ENCODE measurements at regions not wholly inside any gene's neighbourhood (a gene's known extent, or its start where the extent isn't known, plus 50 kb on each side); places are given as distances from the start of the nearest gene placed in this dataset.

DNA sequence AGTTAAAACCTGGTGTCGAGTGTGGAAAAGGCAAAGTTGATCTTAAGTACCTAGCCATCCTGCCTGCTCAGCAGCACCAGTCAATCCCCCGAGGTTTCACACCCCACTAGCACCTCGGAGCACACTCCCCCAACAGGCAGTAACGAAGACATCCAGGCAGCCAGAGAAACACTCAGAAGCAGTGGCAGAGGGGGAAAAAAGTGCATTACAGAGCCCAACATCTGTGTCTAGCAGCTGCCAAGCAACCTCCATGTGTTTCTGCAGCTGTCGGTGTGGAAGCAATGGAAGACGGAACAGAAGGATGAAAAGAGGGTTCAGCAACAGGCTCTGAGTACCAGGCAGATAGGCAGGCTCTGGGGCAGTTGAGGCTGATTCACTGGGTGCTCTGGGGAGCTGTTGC is 73.4 kb upstream of the PROX1 start:
- no peak for DNase-seq (ENCODE audit: low read depth in 4 of 4, low spot score in 2 of 4)

DNA sequence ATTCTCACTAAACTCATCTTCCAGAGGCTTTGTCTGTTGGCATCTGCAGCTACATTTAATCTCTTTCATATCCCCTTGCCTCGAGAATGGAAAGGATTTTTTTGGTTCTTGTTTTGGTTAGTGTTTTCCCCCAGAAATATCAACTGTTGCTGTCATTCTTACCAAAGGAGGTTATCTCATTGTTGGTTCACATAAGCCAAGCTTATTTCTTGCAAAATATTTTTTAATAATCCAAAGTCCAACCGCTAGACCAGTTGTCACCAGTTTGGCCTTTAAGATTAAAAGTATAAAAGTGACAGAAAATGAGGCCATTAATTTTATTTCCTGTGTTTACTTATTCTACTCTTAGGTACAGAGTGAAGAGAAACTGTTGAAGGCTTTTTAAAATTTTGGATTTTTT is 66.5 kb upstream of the PROX1 start:
- no peak for DNase-seq (ENCODE audit: low read depth in 4 of 4, low spot score in 2 of 4)

DNA sequence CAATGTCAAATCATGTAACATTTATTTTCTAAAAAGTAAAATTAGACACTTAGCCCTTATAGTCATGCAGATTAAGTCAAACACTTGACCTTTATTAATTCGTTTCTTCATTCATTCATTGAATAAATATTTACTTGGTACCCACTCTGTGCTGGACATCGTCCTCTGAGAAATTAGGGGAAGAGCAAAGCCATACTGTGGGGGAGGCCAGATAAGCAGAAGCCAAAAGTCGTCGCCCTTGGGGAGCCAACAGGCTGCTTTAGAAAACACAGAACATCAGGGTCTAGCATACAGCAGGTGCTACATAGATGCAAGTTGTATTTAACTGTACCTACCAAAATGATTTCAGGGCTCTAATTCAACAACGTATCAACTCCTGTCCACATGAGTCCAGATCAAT is 66.1 kb upstream of the PROX1 start:
- DNase-seq (ENCODE audit: low read depth in 4 of 4, low spot score in 2 of 4), result no peak

DNA sequence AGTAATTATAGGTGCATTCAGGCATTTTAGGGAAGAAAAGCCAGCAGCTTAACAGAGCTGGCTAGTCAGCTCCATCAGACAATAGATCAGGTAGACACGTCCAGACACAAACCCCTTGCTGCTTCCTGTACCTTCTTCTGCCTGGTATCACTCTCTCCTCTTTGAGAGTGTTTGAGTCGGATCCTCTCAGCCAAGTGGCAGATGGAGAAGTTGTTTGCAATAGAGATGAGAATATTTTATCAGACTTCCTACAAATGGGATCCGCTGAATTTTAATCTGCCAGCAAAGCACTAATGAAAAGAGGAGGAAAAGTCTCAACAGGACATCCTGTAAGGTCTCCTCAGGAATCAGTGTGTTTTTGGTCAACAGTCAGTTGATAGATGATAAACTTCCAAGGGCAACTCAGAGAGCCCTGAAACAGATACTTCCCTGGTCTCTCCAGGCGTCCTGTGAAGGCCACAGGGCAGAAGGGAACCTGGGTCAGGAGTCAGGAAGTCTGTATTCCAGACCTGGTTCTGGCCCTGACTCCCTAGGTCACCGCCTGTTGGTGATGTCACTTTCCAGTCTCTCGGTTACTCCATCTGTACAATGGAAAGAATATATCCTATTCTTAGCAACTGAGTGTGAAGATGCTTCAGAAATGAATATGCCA is 62.1 kb upstream of the PROX1 start:
- no peak for DNase-seq (ENCODE audit: low read depth in 4 of 4, low spot score in 2 of 4)

DNA sequence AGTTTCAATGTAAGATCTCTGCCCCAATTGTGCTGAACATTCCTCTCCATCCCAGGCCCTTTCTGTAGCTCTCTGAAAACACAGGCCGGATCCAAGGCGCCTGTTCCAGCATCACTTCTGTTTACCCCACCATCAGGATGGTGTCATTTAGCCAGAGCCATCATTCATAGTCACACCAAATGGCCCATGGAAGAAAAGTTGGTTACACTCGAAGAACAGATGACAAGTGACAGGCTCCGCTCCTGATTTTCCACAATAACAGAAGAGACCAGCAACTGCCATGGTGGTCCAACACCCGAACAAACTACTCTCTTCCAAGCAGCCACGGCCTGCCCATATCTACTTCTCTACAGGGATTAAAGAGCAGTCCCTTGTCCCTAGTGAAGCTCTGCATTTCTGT is 59.9 kb upstream of the PROX1 start:
- DNase-seq (ENCODE audit: low read depth in 4 of 4, low spot score in 2 of 4), result no peak

DNA sequence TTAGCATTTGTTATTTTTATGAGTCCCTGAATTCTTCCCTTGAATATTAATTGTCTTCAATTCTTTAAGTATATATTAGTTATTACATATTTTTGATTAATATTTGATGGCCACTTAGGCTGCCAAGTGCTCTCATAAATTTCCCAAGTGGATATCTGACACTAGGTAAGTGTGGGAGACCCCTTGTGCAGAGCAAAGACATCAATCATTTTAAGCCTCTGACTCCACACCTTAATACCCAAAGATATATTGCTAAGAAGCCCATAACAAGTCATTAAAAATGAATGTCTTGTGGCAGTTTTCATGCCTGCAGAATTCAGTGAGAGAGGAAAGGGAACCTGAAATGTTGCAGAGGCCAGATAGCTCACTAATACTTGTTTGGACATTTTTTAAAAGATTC is 58.4 kb upstream of the PROX1 start:
- DNase-seq (ENCODE audit: low read depth in 4 of 4, low spot score in 2 of 4), result no peak

DNA sequence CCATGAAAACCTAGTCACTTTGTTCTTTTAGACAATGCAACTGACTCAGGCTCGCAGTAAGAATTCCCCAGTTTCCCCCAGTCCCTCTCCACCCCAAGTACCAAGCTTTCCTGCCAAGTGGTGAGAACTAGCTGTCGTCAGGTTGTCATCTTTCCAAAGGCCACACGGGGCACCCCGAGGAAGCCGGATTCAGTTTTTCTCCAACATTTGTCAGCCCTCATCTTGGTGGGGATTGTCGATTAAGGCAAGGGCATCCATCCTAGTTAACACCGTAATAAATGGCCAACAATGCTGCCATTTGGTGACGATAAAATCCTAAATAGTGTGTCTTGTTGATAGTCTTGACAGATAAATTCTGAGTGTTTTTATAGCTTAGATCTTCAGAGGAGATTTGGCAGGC is 55.9 kb upstream of the PROX1 start:
- DNase-seq (ENCODE audit: low read depth in 4 of 4, low spot score in 2 of 4), result no peak

DNA sequence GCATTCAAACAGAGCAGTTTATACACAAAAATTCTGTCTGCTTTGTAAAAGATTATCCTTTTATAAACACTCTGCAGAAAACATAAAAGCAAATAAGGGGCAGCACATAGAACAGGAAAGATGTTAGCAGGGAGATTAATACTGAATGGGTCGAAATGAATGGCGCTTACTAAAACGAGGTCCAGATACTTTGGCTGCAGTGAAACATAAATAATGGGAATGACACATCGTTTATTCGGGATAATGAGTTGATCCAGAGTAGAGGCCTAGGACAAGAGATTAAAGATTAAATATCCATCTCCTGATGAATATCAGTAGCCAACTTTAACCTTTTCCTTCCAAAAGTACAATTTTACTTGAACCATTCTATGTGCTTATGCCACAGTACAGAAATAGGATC is 54.4 kb upstream of the PROX1 start:
- DNase-seq (ENCODE audit: low read depth in 4 of 4, low spot score in 2 of 4), result no peak

DNA sequence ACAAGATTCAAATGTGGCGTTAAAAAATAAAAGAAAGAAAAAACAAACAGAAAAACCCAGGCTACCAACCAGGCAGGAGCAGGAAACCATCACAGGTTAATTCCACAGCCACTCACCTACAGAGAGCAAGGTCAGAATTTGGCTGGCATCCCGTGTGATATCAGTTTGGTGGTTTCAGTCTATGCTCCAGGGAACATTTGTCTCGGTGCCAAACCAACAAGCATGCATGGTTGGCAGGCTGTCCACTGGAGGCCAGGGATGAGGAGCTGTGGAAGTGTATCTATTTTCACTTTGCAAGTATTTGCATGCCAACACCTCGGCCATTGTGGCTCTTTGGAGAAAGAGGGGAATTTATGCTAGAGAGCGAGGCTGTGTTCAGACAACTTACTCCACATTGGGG is 53.1 kb upstream of the PROX1 start:
- DNase-seq (ENCODE audit: low read depth in 4 of 4, low spot score in 2 of 4), result no peak

DNA sequence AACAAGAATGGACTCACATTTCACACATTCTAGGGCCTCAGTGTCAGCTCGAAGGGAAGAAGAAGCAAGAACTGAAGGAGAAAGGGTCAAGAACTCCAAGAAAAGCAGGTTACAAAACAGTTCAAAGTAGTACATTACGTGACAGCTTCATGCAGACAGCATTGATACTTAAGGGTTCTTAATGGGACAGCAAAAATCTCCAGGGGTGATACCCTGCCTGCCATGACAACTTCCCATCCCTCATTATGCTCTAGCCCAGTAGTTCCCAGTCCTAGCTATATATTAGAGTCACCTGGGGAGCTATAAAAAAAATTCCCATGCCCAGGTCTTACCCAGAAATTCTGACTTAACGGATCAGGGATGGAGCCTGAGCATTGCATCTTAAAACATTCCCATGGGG is 51.2 kb upstream of the PROX1 start:
- DNase-seq (ENCODE audit: low read depth in 4 of 4, low spot score in 2 of 4), result no peak
